HepG2 (cell line): ENCODE measurements at regions not wholly inside any gene's neighbourhood (a gene's known extent, or its start where the extent isn't known, plus 50 kb on each side); places are given as distances from the start of the nearest gene placed in this dataset.

Experiments used
- ATAC-seq: fragments of 200-7000 bp; cut with Tn5 transposase; 3 replicates; pipeline ENCODE4 v1.9.1; 2020; ENCODE audit warnings: mild to moderate bottlenecking, moderate library complexity
- BruUV-seq: library from RNA; stranded (reverse); fragments of 400-500 nt; replicated peaks from 2 replicates; lab custom pipeline; 2021; lab: Mats Ljungman, UMichigan
- CTCF ChIA-PET: fragments of 300-600 bp; formaldehyde crosslinking; extraction: SDS; loops from one replicate; lab custom pipeline; 2021; ENCODE audit warnings: low total read pairs, inconsistent platforms, low intra/inter-chr PET ratio; lab: Yijun Ruan, JAX
- POLR2A ChIA-PET: fragments of 350-600 bp; sonication (Branson Sonifier 250); formaldehyde crosslinking; loops from one replicate; lab custom pipeline; 2020; ENCODE audit warnings: antibody characterized with exemption, inconsistent platforms; lab: Yijun Ruan, JAX
- DNase-seq: peaks from one replicate; pipeline ENCODE4 v3.0.0-alpha.2; 2015; ENCODE audit warnings: low spot score
- FAIRE-seq: peaks from 3 replicates; lab custom pipeline; 2011; peaks lifted over from hg19 to GRCh38; lab: Jason Lieb, UNC
- H2AFZ ChIP-seq: one replicate; pipeline ENCODE4 v1.6.1; 2011; ENCODE audit warnings: low read length, inconsistent platforms
- H3K27ac ChIP-seq: fragments of 300-600 bp; 3 replicates; pipeline ENCODE4 v1.8.0; 2011; ENCODE audit warnings: mixed run types, mild to moderate bottlenecking, mixed read lengths, low read length, inconsistent platforms; ENCODE audit not compliant: insufficient read depth; ENCODE audit errors: extremely low read length
- H3K27me3 ChIP-seq, 2 experiments: fragments of 200-600 bp in 1 of 2; 2 replicates in 1 of 2; 3 replicates in 1 of 2; pipeline versions ENCODE4 v1.6.0 to v1.8.0; 2011; ENCODE audit warnings: low read length in 2 of 2, mild to moderate bottlenecking in 2 of 2, moderate library complexity in 2 of 2, inconsistent platforms in 1 of 2; ENCODE audit not compliant: insufficient read depth in 2 of 2, control insufficient read depth in 1 of 2
- H3K36me3 ChIP-seq, 2 experiments: fragments of 200-600 bp in 1 of 2; replicated peaks in 1 of 2; 2 replicates in 1 of 2; 3 replicates in 1 of 2; pipeline versions ENCODE4 v1.5.1 to v1.8.0; 2011; ENCODE audit warnings: low read length in 2 of 2, inconsistent platforms in 1 of 2; ENCODE audit not compliant: insufficient read depth in 2 of 2, control insufficient read depth in 1 of 2
- H3K4me1 ChIP-seq: 2 replicates; pipeline ENCODE4 v1.5.1; 2012; ENCODE audit warnings: low read length, inconsistent platforms; ENCODE audit not compliant: insufficient read depth
- H3K4me2 ChIP-seq: 2 replicates; pipeline ENCODE4 v1.6.0; 2011; ENCODE audit warnings: low read depth, low read length, inconsistent platforms
- H3K4me3 ChIP-seq, 3 experiments: fragments of 200-600 bp in 1 of 3; sonication (generic), shearing (Covaris generic) in 1 of 3; replicated peaks in 1 of 3; 2 replicates each; pipeline ENCODE4 v1.5.1; 2011 to 2016; ENCODE audit warnings: low read length in 3 of 3, inconsistent platforms in 2 of 3, low read depth in 2 of 3, mild to moderate bottlenecking in 2 of 3, control low read depth in 1 of 3, mixed read lengths in 1 of 3; ENCODE audit not compliant: insufficient read depth in 1 of 3
- H3K79me2 ChIP-seq: one replicate; pipeline ENCODE4 v1.6.1; 2011; ENCODE audit warnings: low read length, inconsistent platforms; ENCODE audit not compliant: insufficient read depth
- H3K9ac ChIP-seq: 2 replicates; pipeline ENCODE4 v1.6.0; 2011; ENCODE audit warnings: mild to moderate bottlenecking, low read depth, low read length, inconsistent platforms; ENCODE audit not compliant: insufficient read depth
- H3K9me3 ChIP-seq: 2 replicates; pipeline ENCODE4 v1.5.1; 2012; ENCODE audit warnings: mild to moderate bottlenecking, low read length
- H4K20me1 ChIP-seq: 2 replicates; pipeline ENCODE4 v1.6.0; 2011; ENCODE audit warnings: inconsistent platforms, mild to moderate bottlenecking, low read length, moderate library complexity; ENCODE audit not compliant: insufficient read depth
- AHR ChIP-seq: IDR thresholded peaks from 2 replicates; pipeline ENCODE4 v1.6.1; 2018; ENCODE audit warnings: missing genetic modification reagents, missing compliant biosample characterization
- FOXA3 ChIP-seq: IDR thresholded peaks from 2 replicates; pipeline ENCODE4 v1.6.1; 2016; ENCODE audit warnings: missing genetic modification reagents, missing compliant biosample characterization
- MAFK ChIP-seq, 2 experiments: IDR thresholded peaks in 1 of 2; conservative IDR thresholded peaks in 1 of 2; 2 replicates each; pipeline ENCODE4 v1.6.1; 2011; ENCODE audit warnings: improper control_type of control experiment in 2 of 2, low read length in 2 of 2
- RELA ChIP-seq: sonication (generic); formaldehyde crosslinking; IDR thresholded peaks from 2 replicates; pipeline ENCODE4 v1.4.0; 2020; ENCODE audit warnings: missing genetic modification reagents
- SNAI1 ChIP-seq: sonication (generic); formaldehyde crosslinking; IDR thresholded peaks from 2 replicates; pipeline ENCODE4 v1.5.0; 2020; ENCODE audit warnings: mild to moderate bottlenecking, missing genetic modification reagents, borderline replicate concordance
- STAG1 ChIP-seq: sonication (generic); formaldehyde crosslinking; IDR thresholded peaks from 2 replicates; pipeline ENCODE4 v1.4.0; 2020; ENCODE audit warnings: missing genetic modification reagents
- ZNF839 ChIP-seq: sonication (generic); formaldehyde crosslinking; IDR thresholded peaks from 2 replicates; pipeline ENCODE4 v1.4.0; 2020; ENCODE audit warnings: missing genetic modification reagents, mild to moderate bottlenecking, borderline replicate concordance
- ZSCAN30 ChIP-seq: sonication (generic); formaldehyde crosslinking; IDR thresholded peaks from 2 replicates; pipeline ENCODE4 v1.5.0; 2020; ENCODE audit warnings: mild to moderate bottlenecking, missing genetic modification reagents
- WGBS: methylation state at CpG from one replicate; pipeline ENCODE4 v1.1.6; 2017; ENCODE audit warnings: low lambda C conversion rate; 5-methylcytosine and 5-hydroxymethylcytosine counted together
- in situ Hi-C: cut with HindIII; loops from 2 replicates; pipeline ENCODE4 v1.10.0; 2017; ENCODE audit warnings: low pct_unique_long_range_greater_than_20kb; ENCODE audit not compliant: extremely low pct_ligation_motif_present
- intact Hi-C: fragments of 100-400 bp; cut with micrococcal nuclease; formaldehyde crosslinking; loops from one replicate; pipeline ENCODE4 v1.10.0; 2022; ENCODE audit not compliant: unreplicated experiment
- TF ChIP-seq, protein P1 (sequence below): sonication (generic); formaldehyde crosslinking; IDR thresholded peaks from 2 replicates; pipeline ENCODE4 v1.8.0; 2022; ENCODE audit warnings: mild to moderate bottlenecking, missing genetic modification reagents, moderate library complexity
- TF ChIP-seq, protein P2 (sequence below): sonication (generic); formaldehyde crosslinking; IDR thresholded peaks from 2 replicates; pipeline ENCODE4 v1.4.0; 2020; ENCODE audit warnings: missing genetic modification reagents
- TF ChIP-seq, protein P3 (sequence below): sonication (generic); formaldehyde crosslinking; IDR thresholded peaks from 2 replicates; pipeline ENCODE4 v1.5.0; 2020; ENCODE audit warnings: mild to moderate bottlenecking, missing genetic modification reagents, moderate library complexity

DNA sequence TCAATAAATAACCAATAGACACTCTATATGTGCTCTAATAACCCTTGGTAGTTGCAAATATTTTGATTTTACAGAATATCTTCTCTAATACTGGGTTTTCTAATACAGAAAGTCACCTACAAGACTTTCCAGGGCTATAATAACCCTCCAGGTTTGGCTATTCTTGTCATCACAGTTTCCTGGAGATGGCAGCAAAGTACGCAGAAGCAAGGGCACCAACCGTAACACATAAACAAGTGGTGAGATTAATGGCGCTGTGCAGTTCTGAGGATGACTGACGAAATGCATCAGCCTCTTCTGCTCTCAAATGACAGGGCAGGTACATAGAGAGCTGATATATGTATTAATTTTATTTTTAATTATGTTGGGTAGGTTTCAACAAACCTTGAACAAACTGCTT, 122.4 kb downstream of the C4orf33 start:
- in situ Hi-C loops, result no loop called here
- no peak overlapping the region for H2AFZ ChIP-seq
- no peaks in the 10 kb centered on the region for H3K79me2 ChIP-seq

DNA sequence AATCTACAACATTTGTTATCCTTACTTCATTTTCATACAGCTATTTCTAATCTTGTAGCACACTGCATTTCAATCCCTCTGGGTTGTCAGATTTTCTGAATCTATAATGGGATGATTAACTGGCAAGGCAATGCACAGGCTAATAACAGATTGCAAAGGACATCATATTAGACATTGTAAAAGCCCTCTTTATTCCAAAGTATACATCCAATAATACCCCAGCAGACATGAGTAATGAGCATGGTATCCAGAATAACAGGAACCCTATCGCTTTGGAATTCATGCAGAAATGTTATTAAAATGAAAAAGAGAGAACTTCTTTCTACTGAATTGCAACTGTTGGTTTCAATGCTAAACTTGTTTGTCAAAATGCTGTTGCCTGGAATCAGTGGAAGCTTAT, 122.9 kb downstream of the C4orf33 start:
- TF ChIP-seq AHR (CRISPR knock-in tag) (no peak), FOXA3 (CRISPR knock-in tag) (no peak), ZSCAN30 (CRISPR knock-in tag) (no peak), MAFK (conservative IDR thresholded peaks at IDR 0.05 in 1 of 2, IDR thresholded peaks at IDR 0.05 in 1 of 2; ENCODE audit: low read length in 2 of 2) (no peak), SNAI1 (CRISPR knock-in tag) (no peak)
- TF ChIP-seq, protein P1, sequence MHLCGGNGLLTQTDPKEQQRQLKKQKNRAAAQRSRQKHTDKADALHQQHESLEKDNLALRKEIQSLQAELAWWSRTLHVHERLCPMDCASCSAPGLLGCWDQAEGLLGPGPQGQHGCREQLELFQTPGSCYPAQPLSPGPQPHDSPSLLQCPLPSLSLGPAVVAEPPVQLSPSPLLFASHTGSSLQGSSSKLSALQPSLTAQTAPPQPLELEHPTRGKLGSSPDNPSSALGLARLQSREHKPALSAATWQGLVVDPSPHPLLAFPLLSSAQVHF (CRISPR knock-in tag), result no peak
- TF ChIP-seq, protein P2, sequence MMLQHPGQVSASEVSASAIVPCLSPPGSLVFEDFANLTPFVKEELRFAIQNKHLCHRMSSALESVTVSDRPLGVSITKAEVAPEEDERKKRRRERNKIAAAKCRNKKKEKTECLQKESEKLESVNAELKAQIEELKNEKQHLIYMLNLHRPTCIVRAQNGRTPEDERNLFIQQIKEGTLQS, result no peak
- TF ChIP-seq, all 625 proteins: peak for 0
- Histone ChIP-seq H2AFZ (no peak overlapping the region), H3K27me3 (no peaks in the 10 kb centered on the region), H3K4me3 (no peak overlapping the region), H3K4me1 (no peaks in the 10 kb centered on the region), H3K36me3 (no peaks in the 10 kb centered on the region), H3K79me2 (no peaks in the 10 kb centered on the region), H3K9me3 (no peaks in the 10 kb centered on the region), H3K9ac (no peak overlapping the region), H3K27ac (no peak overlapping the region), H4K20me1 (no peaks in the 10 kb centered on the region), H3K4me2 (no peak overlapping the region)
- WGBS, result 0% methylated on average over 1 of the region's 1 CpG
- in situ Hi-C loops, result no loop called here
- no peak for ATAC-seq
- intact Hi-C loops, result no loop called here
- no peak for DNase-seq
- no TSS peak for BruUV-seq
- FAIRE-seq, result no peak
- CTCF ChIA-PET, result no interaction called here
- POLR2A ChIA-PET, result no interaction called here

More for the DNA sequence above, 122.4 kb downstream of the C4orf33 start:
- H3K4me1 ChIP-seq, result no peaks in the 10 kb centered on the region
- WGBS, result 29% methylated on average over 4 of the region's 4 CpGs
- H4K20me1 ChIP-seq, result no peaks in the 10 kb centered on the region
- DNase-seq (no peak), ATAC-seq (peak; percentile 56), FAIRE-seq (no peak)
- no peaks in the 10 kb centered on the region; a peak in 1 of 5 replicates for H3K27me3 ChIP-seq
- no TSS peak for BruUV-seq
- intact Hi-C loops, result no loop called here
- no peak overlapping the region for H3K4me2 ChIP-seq
- ChIA-PET POLR2A (no interaction called here), CTCF (no interaction called here)
- H3K27ac ChIP-seq, result no peak overlapping the region
- H3K4me3 ChIP-seq, result no peak overlapping the region
- TF ChIP-seq RELA (no peak), ZNF839 (CRISPR knock-in tag) (no peak), STAG1 (CRISPR knock-in tag) (peak; percentile 16; the same call in 1 of the 2 replicates)
- TF ChIP-seq, protein P3, sequence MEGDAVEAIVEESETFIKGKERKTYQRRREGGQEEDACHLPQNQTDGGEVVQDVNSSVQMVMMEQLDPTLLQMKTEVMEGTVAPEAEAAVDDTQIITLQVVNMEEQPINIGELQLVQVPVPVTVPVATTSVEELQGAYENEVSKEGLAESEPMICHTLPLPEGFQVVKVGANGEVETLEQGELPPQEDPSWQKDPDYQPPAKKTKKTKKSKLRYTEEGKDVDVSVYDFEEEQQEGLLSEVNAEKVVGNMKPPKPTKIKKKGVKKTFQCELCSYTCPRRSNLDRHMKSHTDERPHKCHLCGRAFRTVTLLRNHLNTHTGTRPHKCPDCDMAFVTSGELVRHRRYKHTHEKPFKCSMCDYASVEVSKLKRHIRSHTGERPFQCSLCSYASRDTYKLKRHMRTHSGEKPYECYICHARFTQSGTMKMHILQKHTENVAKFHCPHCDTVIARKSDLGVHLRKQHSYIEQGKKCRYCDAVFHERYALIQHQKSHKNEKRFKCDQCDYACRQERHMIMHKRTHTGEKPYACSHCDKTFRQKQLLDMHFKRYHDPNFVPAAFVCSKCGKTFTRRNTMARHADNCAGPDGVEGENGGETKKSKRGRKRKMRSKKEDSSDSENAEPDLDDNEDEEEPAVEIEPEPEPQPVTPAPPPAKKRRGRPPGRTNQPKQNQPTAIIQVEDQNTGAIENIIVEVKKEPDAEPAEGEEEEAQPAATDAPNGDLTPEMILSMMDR, result peak; percentile 38
- no peak overlapping the region for H3K9ac ChIP-seq
- no peaks in the 10 kb centered on the region for H3K9me3 ChIP-seq
- no peaks in the 10 kb centered on the region for H3K36me3 ChIP-seq
